Parathyroid adenoma (tissue), 2 donors: ENCODE measurements at regions not wholly inside any gene's neighbourhood (a gene's known extent, or its start where the extent isn't known, plus 50 kb on each side); places are given as distances from the start of the nearest gene placed in this dataset.
"Not testable (repeated sequence)": the region's sequence is repeated elsewhere in the genome, so short reads cannot be mapped to it uniquely, and the experiment has no call there.

Source experiments
- H2AFZ ChIP-seq: fragments of 300-600 bp; sonication (generic); one replicate; pipeline ENCODE4 v1.7.0; 2017; ENCODE audit warnings: antibody characterized with exemption, mild to moderate bottlenecking
- H3K27ac ChIP-seq: fragments of 300-600 bp; sonication (generic); one replicate; pipeline ENCODE4 v1.7.0; 2017
- H3K27me3 ChIP-seq: fragments of 300-600 bp; sonication (generic); one replicate; pipeline ENCODE4 v1.7.0; 2017; ENCODE audit warnings: low read length; ENCODE audit not compliant: control insufficient read depth, insufficient read depth
- H3K36me3 ChIP-seq: fragments of 300-600 bp; sonication (generic); one replicate; pipeline ENCODE4 v1.7.0; 2017; ENCODE audit warnings: low read length; ENCODE audit not compliant: control insufficient read depth, insufficient read depth
- H3K4me1 ChIP-seq: fragments of 300-600 bp; sonication (generic); one replicate; pipeline ENCODE4 v1.7.0; 2017; ENCODE audit warnings: control low read depth
- H3K4me2 ChIP-seq: fragments of 300-600 bp; sonication (generic); one replicate; pipeline ENCODE4 v1.7.0; 2017; ENCODE audit warnings: low read length
- H3K4me3 ChIP-seq: fragments of 300-600 bp; sonication (generic); one replicate; pipeline ENCODE4 v1.7.0; 2017; ENCODE audit warnings: low read depth, low read length
- H3K79me2 ChIP-seq: fragments of 300-600 bp; sonication (generic); one replicate; pipeline ENCODE4 v1.7.0; 2017; ENCODE audit warnings: control low read depth
- H3K9ac ChIP-seq: fragments of 300-600 bp; sonication (generic); one replicate; pipeline ENCODE4 v1.7.0; 2017; ENCODE audit warnings: mild to moderate bottlenecking
- H3K9me3 ChIP-seq: fragments of 300-600 bp; sonication (generic); one replicate; pipeline ENCODE4 v1.7.0; 2017; ENCODE audit warnings: low read length; ENCODE audit not compliant: control insufficient read depth
- TF ChIP-seq, protein P1 (sequence below): fragments of 300-600 bp; sonication (generic); IDR thresholded peaks from one replicate; pipeline ENCODE4 v1.7.0; 2017; ENCODE audit warnings: antibody characterized with exemption, mild to moderate bottlenecking
- donor health status: primary hyperparathyroidism.

DNA sequence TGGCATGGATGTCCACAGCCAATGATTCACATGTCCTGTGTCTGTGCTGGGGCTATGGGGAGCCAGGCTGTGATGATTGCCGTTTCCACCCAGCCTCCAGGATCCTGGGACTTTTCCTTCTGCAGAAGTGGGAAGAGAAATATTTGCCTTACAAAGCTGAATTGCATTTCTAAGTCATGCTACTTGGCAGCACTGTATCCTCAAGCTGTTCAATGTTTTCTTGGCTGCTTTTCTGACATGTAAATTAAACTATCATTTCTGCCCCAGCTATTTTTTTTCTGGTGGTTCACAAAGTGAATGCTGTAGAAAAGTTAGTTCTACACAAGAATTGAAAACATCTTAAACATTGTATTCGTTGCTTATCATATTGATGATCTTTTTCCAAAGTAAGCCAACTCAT, 51.9 kb upstream of the TCERG1L start:
- Histone ChIP-seq H2AFZ (no peak overlapping the region), H3K79me2 (no peaks in the 10 kb centered on the region), H3K4me3 (no peak overlapping the region), H3K9me3 (no peaks in the 10 kb centered on the region), H3K36me3 (no peaks in the 10 kb centered on the region), H3K27me3 (peaks cover 3% of the 10 kb centered on the region), H3K9ac (no peak overlapping the region), H3K4me1 (no peaks in the 10 kb centered on the region), H3K27ac (no peak overlapping the region), H3K4me2 (no peak overlapping the region)
- TF ChIP-seq, protein P1, sequence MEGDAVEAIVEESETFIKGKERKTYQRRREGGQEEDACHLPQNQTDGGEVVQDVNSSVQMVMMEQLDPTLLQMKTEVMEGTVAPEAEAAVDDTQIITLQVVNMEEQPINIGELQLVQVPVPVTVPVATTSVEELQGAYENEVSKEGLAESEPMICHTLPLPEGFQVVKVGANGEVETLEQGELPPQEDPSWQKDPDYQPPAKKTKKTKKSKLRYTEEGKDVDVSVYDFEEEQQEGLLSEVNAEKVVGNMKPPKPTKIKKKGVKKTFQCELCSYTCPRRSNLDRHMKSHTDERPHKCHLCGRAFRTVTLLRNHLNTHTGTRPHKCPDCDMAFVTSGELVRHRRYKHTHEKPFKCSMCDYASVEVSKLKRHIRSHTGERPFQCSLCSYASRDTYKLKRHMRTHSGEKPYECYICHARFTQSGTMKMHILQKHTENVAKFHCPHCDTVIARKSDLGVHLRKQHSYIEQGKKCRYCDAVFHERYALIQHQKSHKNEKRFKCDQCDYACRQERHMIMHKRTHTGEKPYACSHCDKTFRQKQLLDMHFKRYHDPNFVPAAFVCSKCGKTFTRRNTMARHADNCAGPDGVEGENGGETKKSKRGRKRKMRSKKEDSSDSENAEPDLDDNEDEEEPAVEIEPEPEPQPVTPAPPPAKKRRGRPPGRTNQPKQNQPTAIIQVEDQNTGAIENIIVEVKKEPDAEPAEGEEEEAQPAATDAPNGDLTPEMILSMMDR = no peak

- H3K4me2 ChIP-seq = no peak overlapping the region
- no peak overlapping the region for H3K27ac ChIP-seq
- no peak overlapping the region for H3K4me3 ChIP-seq
- no peaks in the 10 kb centered on the region for H3K9me3 ChIP-seq
- H3K27me3 ChIP-seq = peaks cover 3% of the 10 kb centered on the region
- H3K36me3 ChIP-seq = no peaks in the 10 kb centered on the region
- no peak overlapping the region for H3K9ac ChIP-seq
- no peaks in the 10 kb centered on the region for H3K4me1 ChIP-seq
- no peaks in the 10 kb centered on the region for H3K79me2 ChIP-seq
- no peak overlapping the region for H2AFZ ChIP-seq
- TF ChIP-seq, protein P1 = no peak
Observed at GRCh38 chr10:131371571-131371970, 60.0 kb upstream of the TCERG1L start.

- peaks cover 4% of the 10 kb centered on the region for H3K27me3 ChIP-seq
- no peak overlapping the region for H3K9ac ChIP-seq
- H3K4me2 ChIP-seq = no peak overlapping the region
- no peak overlapping the region for H2AFZ ChIP-seq
- H3K9me3 ChIP-seq = no peaks in the 10 kb centered on the region
- H3K27ac ChIP-seq = no peak overlapping the region
- H3K4me1 ChIP-seq = no peaks in the 10 kb centered on the region
- TF ChIP-seq, protein P1 = no peak
- no peaks in the 10 kb centered on the region for H3K79me2 ChIP-seq
- no peaks in the 10 kb centered on the region for H3K36me3 ChIP-seq
- H3K4me3 ChIP-seq = no peak overlapping the region
Observed at GRCh38 chr10:131381576-131381975, 70.1 kb upstream of the TCERG1L start.

DNA sequence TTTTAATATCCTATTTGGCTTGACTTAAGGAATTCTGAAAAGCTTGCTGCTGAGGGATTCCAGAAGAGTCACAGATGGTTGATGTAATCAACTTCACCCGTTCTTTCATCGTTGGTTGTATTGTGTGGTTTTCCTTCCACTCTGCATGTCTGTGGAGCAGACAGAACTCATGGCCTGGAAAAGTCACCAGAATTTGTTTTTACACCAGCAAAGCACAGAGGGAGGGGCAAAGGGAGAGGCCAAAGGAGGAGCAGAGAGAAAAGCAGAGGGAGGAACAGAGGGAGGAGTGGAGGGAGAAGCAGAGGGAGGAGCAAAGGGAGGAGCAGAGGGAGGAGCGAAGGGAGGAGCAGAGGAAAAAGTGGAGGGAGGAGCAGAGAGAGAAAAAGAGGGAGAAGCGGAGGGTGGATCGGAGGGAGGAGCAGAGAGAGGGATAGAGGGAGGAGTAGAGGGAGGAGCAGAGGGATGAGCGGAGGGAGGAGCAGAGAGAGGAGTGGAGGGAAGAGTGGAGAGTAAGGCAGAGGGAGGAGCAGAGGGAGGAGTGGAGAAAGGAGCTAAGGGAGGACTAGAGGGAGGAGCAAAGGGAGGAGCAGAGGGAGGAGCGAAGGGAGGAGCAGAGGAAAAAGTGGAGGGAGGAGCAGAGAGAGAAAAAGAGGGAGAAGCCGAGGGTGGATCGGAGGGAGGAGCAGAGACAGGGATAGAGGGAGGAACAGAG, 73.8 kb upstream of the TCERG1L start:
- not testable (repeated sequence) for H3K79me2 ChIP-seq, H3K4me1 ChIP-seq, H3K9me3 ChIP-seq, H3K4me3 ChIP-seq, H3K4me2 ChIP-seq, H3K27ac ChIP-seq, H3K36me3 ChIP-seq, H3K9ac ChIP-seq, H2AFZ ChIP-seq, H3K27me3 ChIP-seq

GRCh38 chr10:131387018-131387529, 75.6 kb upstream of the TCERG1L start:
- H3K9me3 ChIP-seq = no peaks in the 10 kb centered on the region
- H3K4me3 ChIP-seq = no peak overlapping the region
- no peak overlapping the region for H3K4me2 ChIP-seq
- no peak overlapping the region for H3K27ac ChIP-seq
- H3K4me1 ChIP-seq = no peaks in the 10 kb centered on the region
- H3K36me3 ChIP-seq = no peaks in the 10 kb centered on the region
- no peaks in the 10 kb centered on the region for H3K79me2 ChIP-seq
- H3K9ac ChIP-seq = no peak overlapping the region
- H2AFZ ChIP-seq = no peak overlapping the region
- TF ChIP-seq, protein P1 = no peak
- H3K27me3 ChIP-seq = no peaks in the 10 kb centered on the region
